Germinal center (tissue), 1 donor: ENCODE measurements at regions not wholly inside any gene's neighbourhood (a gene's known extent, or its start where the extent isn't known, plus 50 kb on each side); places are given as distances from the start of the nearest gene placed in this dataset.

Experiments
- DNase-seq: peaks from one replicate; pipeline ENCODE4 v3.0.0; 2012; ENCODE audit warnings: mixed read lengths, low spot score

- DNase-seq, result no peak
Observed at GRCh38 chr13:47611664-47612288, 389.3 kb downstream of the SUCLA2 start.

GRCh38 chr13:47610687-47611086, 390.4 kb downstream of the SUCLA2 start:
- DNase-seq, result no peak

GRCh38 chr13:47603365-47603764, 397.7 kb downstream of the SUCLA2 start:
- DNase-seq, result no peak

- no peak for DNase-seq
Observed at GRCh38 chr13:47598340-47598911, 402.6 kb downstream of the SUCLA2 start.

GRCh38 chr13:47594833-47595232, 406.2 kb downstream of the SUCLA2 start:
- DNase-seq, result no peak

- no peak for DNase-seq
Observed at GRCh38 chr13:47592256-47592655, 408.8 kb downstream of the SUCLA2 start.

- DNase-seq, result no peak
Observed at GRCh38 chr13:47588676-47589075, 412.4 kb downstream of the SUCLA2 start.

GRCh38 chr13:47572375-47572774, 428.7 kb downstream of the SUCLA2 start:
- DNase-seq, result no peak

GRCh38 chr13:47564041-47564440, 437.0 kb downstream of the SUCLA2 start:
- no peak for DNase-seq

- no peak for DNase-seq
Observed at GRCh38 chr13:47556703-47557102, 444.4 kb downstream of the SUCLA2 start.

- no peak for DNase-seq
Observed at GRCh38 chr13:47555235-47555634, 445.8 kb downstream of the SUCLA2 start.

GRCh38 chr13:47553329-47553977, 447.6 kb downstream of the SUCLA2 start:
- no peak for DNase-seq

GRCh38 chr13:47549219-47549752, 451.8 kb downstream of the SUCLA2 start:
- DNase-seq, result no peak

GRCh38 chr13:47548294-47548840, 452.7 kb downstream of the SUCLA2 start:
- no peak for DNase-seq

GRCh38 chr13:47546391-47547225, 454.5 kb downstream of the SUCLA2 start:
- DNase-seq, result no peak

- no peak for DNase-seq
Observed at GRCh38 chr13:47545201-47546024, 455.7 kb downstream of the SUCLA2 start.

- DNase-seq, result no peak
Observed at GRCh38 chr13:47539317-47539716, 461.8 kb downstream of the SUCLA2 start.

GRCh38 chr13:47523771-47524170, 477.3 kb downstream of the SUCLA2 start:
- DNase-seq, result no peak

GRCh38 chr13:47521890-47522487, 479.1 kb downstream of the SUCLA2 start:
- DNase-seq, result no peak

- no peak for DNase-seq
Observed at GRCh38 chr13:47519626-47520025, 481.4 kb downstream of the SUCLA2 start.

GRCh38 chr13:47518530-47518929, 482.5 kb downstream of the SUCLA2 start:
- no peak for DNase-seq
